H9 (cell line): ENCODE measurements at regions not wholly inside any gene's neighbourhood (a gene's known extent, or its start where the extent isn't known, plus 50 kb on each side); places are given as distances from the start of the nearest gene placed in this dataset.

Experiments
- DNase-seq: peaks from one replicate; pipeline ENCODE4 v3.0.0-alpha.2; 2017
- H2AFZ ChIP-seq: one replicate; pipeline ENCODE4 v1.6.1; 2013; ENCODE audit warnings: mild to moderate bottlenecking, low read length, control low read depth, moderate library complexity
- H2AK5ac ChIP-seq: 2 replicates; pipeline ENCODE4 v1.6.1; 2013; ENCODE audit warnings: low read length, control low read depth, mixed read lengths; ENCODE audit not compliant: insufficient read length
- H2BK120ac ChIP-seq: one replicate; pipeline ENCODE4 v1.6.1; 2013; ENCODE audit warnings: low read depth, mild to moderate bottlenecking, low read length, control low read depth, inconsistent platforms; ENCODE audit not compliant: poor library complexity, severe bottlenecking
- H2BK12ac ChIP-seq: 2 replicates; pipeline ENCODE4 v1.6.1; 2013; ENCODE audit warnings: low read length, control low read depth, mixed read lengths, low read depth; ENCODE audit not compliant: insufficient read length
- H2BK15ac ChIP-seq: 2 replicates; pipeline ENCODE4 v1.6.1; 2013; ENCODE audit warnings: low read depth, low read length, control low read depth
- H2BK20ac ChIP-seq: one replicate; pipeline ENCODE4 v1.6.1; 2013; ENCODE audit warnings: low read depth, mild to moderate bottlenecking, low read length, control low read depth, inconsistent platforms; ENCODE audit not compliant: poor library complexity, severe bottlenecking
- H2BK5ac ChIP-seq: 2 replicates; pipeline ENCODE4 v1.6.1; 2013; ENCODE audit warnings: low read length, control low read depth, mixed read lengths; ENCODE audit not compliant: insufficient read length
- H3K14ac ChIP-seq: 2 replicates; pipeline ENCODE4 v1.6.1; 2013; ENCODE audit warnings: low read length, control low read depth; ENCODE audit not compliant: insufficient read depth
- H3K18ac ChIP-seq: 2 replicates; pipeline ENCODE4 v1.6.1; 2013; ENCODE audit warnings: low read depth, mild to moderate bottlenecking, mixed read lengths, low read length, control low read depth; ENCODE audit not compliant: insufficient read length
- H3K23ac ChIP-seq: 2 replicates; pipeline ENCODE4 v1.6.1; 2013; ENCODE audit warnings: low read length, control low read depth, mixed read lengths, low read depth; ENCODE audit not compliant: insufficient read length
- H3K23me2 ChIP-seq: 2 replicates; pipeline ENCODE4 v1.6.1; 2013; ENCODE audit warnings: low read depth, mild to moderate bottlenecking, mixed read lengths, low read length, control low read depth; ENCODE audit not compliant: insufficient read length, poor library complexity, severe bottlenecking
- H3K27ac ChIP-seq: 2 replicates; pipeline ENCODE4 v1.5.1; 2013; ENCODE audit warnings: low read length, control low read depth, mixed read lengths, low read depth; ENCODE audit not compliant: insufficient read length
- H3K27me3 ChIP-seq: 2 replicates; pipeline ENCODE4 v1.6.1; 2013; ENCODE audit warnings: low read length, control low read depth, inconsistent platforms; ENCODE audit not compliant: insufficient read depth
- H3K4ac ChIP-seq: 2 replicates; pipeline ENCODE4 v1.6.1; 2013; ENCODE audit warnings: low read depth, mild to moderate bottlenecking, control low read depth, inconsistent platforms, low read length, moderate library complexity
- H3K4me1 ChIP-seq: 2 replicates; pipeline ENCODE4 v1.6.1; 2013; ENCODE audit warnings: low read length, control low read depth, inconsistent platforms; ENCODE audit not compliant: insufficient read depth
- H3K4me2 ChIP-seq: 2 replicates; pipeline ENCODE4 v1.6.1; 2013; ENCODE audit warnings: low read length, control low read depth, mixed read lengths; ENCODE audit not compliant: insufficient read length, insufficient read depth
- H3K56ac ChIP-seq: 2 replicates; pipeline ENCODE4 v1.6.1; 2013; ENCODE audit warnings: low read depth, mild to moderate bottlenecking, mixed read lengths, low read length, control low read depth; ENCODE audit not compliant: insufficient read length
- H3K79me1 ChIP-seq: 2 replicates; pipeline ENCODE4 v1.6.1; 2013; ENCODE audit warnings: low read depth, mild to moderate bottlenecking, moderate library complexity, low read length, control low read depth, inconsistent platforms; ENCODE audit not compliant: insufficient read depth, poor library complexity, severe bottlenecking
- H3K79me2 ChIP-seq: 2 replicates; pipeline ENCODE4 v1.6.1; 2013; ENCODE audit warnings: low read length, control low read depth, inconsistent platforms; ENCODE audit not compliant: insufficient read depth
- H3K9ac ChIP-seq: 2 replicates; pipeline ENCODE4 v1.6.1; 2013; ENCODE audit warnings: low read length, control low read depth, mixed read lengths; ENCODE audit not compliant: insufficient read length; ENCODE audit errors: extremely low read depth
- H3K9me3 ChIP-seq: one replicate; pipeline ENCODE4 v1.6.1; 2013; ENCODE audit warnings: low read depth, low read length, inconsistent platforms; ENCODE audit not compliant: control insufficient read depth
- H3T11ph ChIP-seq: one replicate; pipeline ENCODE4 v1.6.1; 2013; ENCODE audit warnings: mild to moderate bottlenecking, low read length, control low read depth, inconsistent platforms
- H4K20me1 ChIP-seq: one replicate; pipeline ENCODE4 v1.6.1; 2013; ENCODE audit not compliant: control insufficient read depth, insufficient read length, insufficient read depth
- H4K5ac ChIP-seq: 2 replicates; pipeline ENCODE4 v1.6.1; 2013; ENCODE audit warnings: low read depth, mild to moderate bottlenecking, mixed read lengths, low read length, control low read depth; ENCODE audit not compliant: insufficient read length
- H4K8ac ChIP-seq: replicated peaks from 2 replicates; pipeline ENCODE4 v1.6.1; 2013; ENCODE audit warnings: low read length, control low read depth, mixed read lengths, low read depth; ENCODE audit not compliant: insufficient read length
- H4K91ac ChIP-seq: 2 replicates; pipeline ENCODE4 v1.6.1; 2013; ENCODE audit warnings: low read depth, mild to moderate bottlenecking, moderate library complexity, mixed read lengths, low read length, control low read depth; ENCODE audit not compliant: insufficient read length
- H3K27ac Mint-ChIP-seq, 3 experiments: 2 replicates in 2 of 3; 3 replicates in 1 of 3; pipeline ENCODE4 v1.8.0; 2020 to 2021; ENCODE audit warnings: mixed read lengths in 3 of 3, mild to moderate bottlenecking in 1 of 3, moderate library complexity in 1 of 3
- H3K27me3 Mint-ChIP-seq: 2 replicates; pipeline ENCODE4 v1.8.0; 2021; ENCODE audit warnings: low read depth, mild to moderate bottlenecking, moderate library complexity, mixed read lengths
- H3K36me3 Mint-ChIP-seq, 3 experiments: 2 replicates in 2 of 3; 3 replicates in 1 of 3; pipeline ENCODE4 v1.8.0; 2020 to 2021; ENCODE audit warnings: low read depth in 3 of 3, mixed read lengths in 3 of 3; ENCODE audit not compliant: insufficient read depth in 1 of 3
- H3K4me1 Mint-ChIP-seq, 2 experiments: 2 replicates each; pipeline ENCODE4 v1.8.0; 2020; ENCODE audit warnings: mixed read lengths in 2 of 2
- H3K4me3 Mint-ChIP-seq, 2 experiments: 2 replicates in 1 of 2; 3 replicates in 1 of 2; pipeline ENCODE4 v1.8.0; 2020 to 2021; ENCODE audit warnings: mild to moderate bottlenecking in 2 of 2, mixed read lengths in 2 of 2, moderate library complexity in 1 of 2
- H3K9me3 Mint-ChIP-seq, 2 experiments: 2 replicates in 1 of 2; 3 replicates in 1 of 2; pipeline ENCODE4 v1.8.0; 2020; ENCODE audit warnings: mild to moderate bottlenecking in 2 of 2, mixed read lengths in 2 of 2, moderate library complexity in 1 of 2
- CTCF ChIP-seq: fragments of 200-600 bp; sonication (generic); conservative IDR thresholded peaks from 3 replicates; pipeline ENCODE4 v1.8.0; 2021; ENCODE audit warnings: antibody characterized with exemption, mild to moderate bottlenecking
- WGBS: extraction: QIAGEN DNeasy Blood & Tissue Kit; methylation state at CpG from one replicate; pipeline ENCODE4 v1.1.7; 2013; ENCODE audit warnings: missing lambda C conversion rate, low lambda C conversion rate, mixed read lengths; ENCODE audit not compliant: insufficient read length; ENCODE audit errors: extremely low coverage; 5-methylcytosine and 5-hydroxymethylcytosine counted together

GRCh38 chr14:51307551-51307950, 67.5 kb downstream of the TMX1 start:
- Histone ChIP-seq H3K79me2 (no peaks in the 10 kb centered on the region), H3K14ac (no peak overlapping the region), H3K18ac (no peak overlapping the region), H2AFZ (no peak overlapping the region), H4K20me1 (no peaks in the 10 kb centered on the region), H4K5ac (no peak overlapping the region), H3K27ac (no peak overlapping the region), H3K4me1 (peaks cover 2% of the 10 kb centered on the region; the same call in 1 of the 2 replicates), H3K23me2 (no peaks in the 10 kb centered on the region), H3T11ph (no peak overlapping the region), H3K4me2 (no peak overlapping the region), H3K56ac (no peak overlapping the region), H2BK5ac (no peak overlapping the region), H3K4ac (no peak overlapping the region), H2BK12ac (no peak overlapping the region), H2BK20ac (no peak overlapping the region), H4K8ac (no peak overlapping the region), H4K91ac (no peak overlapping the region), H3K9ac (no peak overlapping the region), H2AK5ac (no peak overlapping the region), H3K23ac (no peak overlapping the region), H3K9me3 (no peaks in the 10 kb centered on the region), H3K79me1 (no peaks in the 10 kb centered on the region), H3K27me3 (no peaks in the 10 kb centered on the region), H2BK120ac (no peak overlapping the region), H2BK15ac (no peak overlapping the region)
- no peaks in the 10 kb centered on the region for H3K9me3 Mint-ChIP-seq
- no CpG with 5 or more reads among the region's 1 CpG for WGBS
- DNase-seq = no peak
- H3K4me1 Mint-ChIP-seq = peaks cover 11 to 12% of the 10 kb centered on the region in 2 experiments
- no peak overlapping the region for H3K4me3 Mint-ChIP-seq
- no peak for TF ChIP-seq CTCF
- H3K27ac Mint-ChIP-seq = no peak overlapping the region
- no peaks in the 10 kb centered on the region; the same call in 1 of the 2 replicates for H3K27me3 Mint-ChIP-seq
- no peaks in the 10 kb centered on the region for H3K36me3 Mint-ChIP-seq
